H1 (cell line): ENCODE measurements at regions not wholly inside any gene's neighbourhood (a gene's known extent, or its start where the extent isn't known, plus 50 kb on each side); places are given as distances from the start of the nearest gene placed in this dataset.

Experiments
- CTCF ChIA-PET: fragments of 300-600 bp; sonication (Branson Sonifier 250); formaldehyde crosslinking; loops from one replicate; lab custom pipeline; 2021; ENCODE audit not compliant: partially characterized antibody; lab: Charles Lee
- POLR2A ChIA-PET: fragments of 300-600 bp; sonication (Branson Sonifier 250); formaldehyde crosslinking; loops from one replicate; lab custom pipeline; 2021; ENCODE audit warnings: inconsistent platforms; ENCODE audit not compliant: partially characterized antibody; lab: Charles Lee
- DNase-seq, 2 experiments: peaks; one replicate each; pipeline versions ENCODE4 v3.0.0 to v3.0.0-alpha.2; 2010 to 2022; ENCODE audit warnings: low spot score in 2 of 2, low read depth in 1 of 2, mixed read lengths in 1 of 2
- FAIRE-seq: peaks from 2 replicates; lab custom pipeline; 2011; peaks lifted over from hg19 to GRCh38; lab: Jason Lieb, UNC
- H2AFZ ChIP-seq: 2 replicates; pipeline ENCODE4 v1.8.1; 2012; ENCODE audit warnings: low read length, inconsistent platforms
- H2AK5ac ChIP-seq: 2 replicates; pipeline ENCODE4 v1.6.1; 2013; ENCODE audit warnings: low read depth, low read length
- H2BK120ac ChIP-seq: replicated peaks from 2 replicates; pipeline ENCODE3; 2013; ENCODE audit warnings: low read depth, low read length, inconsistent platforms
- H2BK12ac ChIP-seq: 2 replicates; pipeline ENCODE4 v1.6.1; 2013; ENCODE audit warnings: low read depth, low read length
- H2BK15ac ChIP-seq: 2 replicates; pipeline ENCODE4 v1.6.1; 2013; ENCODE audit warnings: low read length
- H2BK20ac ChIP-seq: 2 replicates; pipeline ENCODE4 v1.6.1; 2013; ENCODE audit warnings: low read length
- H2BK5ac ChIP-seq: 2 replicates; pipeline ENCODE4 v1.6.1; 2013; ENCODE audit warnings: low read depth, low read length
- H3K14ac ChIP-seq: 2 replicates; pipeline ENCODE4 v1.6.1; 2013; ENCODE audit warnings: inconsistent platforms; ENCODE audit not compliant: insufficient read length
- H3K18ac ChIP-seq: 2 replicates; pipeline ENCODE4 v1.6.1; 2013; ENCODE audit warnings: low read length; ENCODE audit errors: extremely low read depth
- H3K23ac ChIP-seq: 2 replicates; pipeline ENCODE4 v1.6.1; 2013; ENCODE audit warnings: inconsistent platforms; ENCODE audit not compliant: insufficient read length
- H3K23me2 ChIP-seq: 2 replicates; pipeline ENCODE4 v1.6.1; 2013; ENCODE audit warnings: low read depth, low read length
- H3K27ac ChIP-seq: 2 replicates; pipeline ENCODE4 v1.6.1; 2011; ENCODE audit warnings: low read depth, low read length, inconsistent platforms
- H3K27me3 ChIP-seq, 4 experiments: replicated peaks in 1 of 4; 1 replicate in 1 of 4; 2 replicates in 3 of 4; pipeline versions ENCODE4 v1.6.1 to v1.8.1; 2011 to 2013; ENCODE audit warnings: low read length in 3 of 4, mild to moderate bottlenecking in 3 of 4, inconsistent platforms in 2 of 4, mixed read lengths in 2 of 4, moderate library complexity in 1 of 4; ENCODE audit not compliant: control insufficient read depth in 3 of 4, insufficient read depth in 3 of 4; ENCODE audit errors: extremely low read depth in 1 of 4
- H3K36me3 ChIP-seq, 4 experiments: 2 replicates each; pipeline versions ENCODE4 v1.6.1 to v1.8.1; 2011 to 2013; ENCODE audit warnings: mild to moderate bottlenecking in 4 of 4, low read length in 3 of 4, moderate library complexity in 2 of 4, control low read depth in 1 of 4, inconsistent platforms in 1 of 4; ENCODE audit not compliant: insufficient read depth in 4 of 4, control insufficient read depth in 2 of 4
- H3K4ac ChIP-seq: replicated peaks from 2 replicates; pipeline ENCODE3; 2013; ENCODE audit warnings: low read length, low read depth, mixed read lengths, inconsistent platforms; ENCODE audit not compliant: insufficient read length
- H3K4me1 ChIP-seq, 4 experiments: replicated peaks in 1 of 4; 1 replicate in 1 of 4; 2 replicates in 3 of 4; pipeline versions ENCODE4 v1.6.1 to v1.8.1; 2011 to 2013; ENCODE audit warnings: low read length in 3 of 4, inconsistent platforms in 2 of 4, mixed read lengths in 1 of 4; ENCODE audit not compliant: insufficient read depth in 4 of 4, control insufficient read depth in 3 of 4
- H3K4me2 ChIP-seq, 2 experiments: 2 replicates each; pipeline versions ENCODE4 v1.6.1 to v1.8.1; 2011 to 2013; ENCODE audit warnings: low read depth in 2 of 2, low read length in 2 of 2, control low read depth in 1 of 2, inconsistent platforms in 1 of 2, mild to moderate bottlenecking in 1 of 2; ENCODE audit not compliant: insufficient read depth in 1 of 2
- H3K4me3 ChIP-seq, 4 experiments: fragments of 200-600, 300-600 bp in 1 of 4; sonication (generic), shearing (Covaris generic), sonication (Bioruptor Twin) in 1 of 4; 2 replicates each; pipeline versions ENCODE4 v1.5.1 to v1.8.1; 2011 to 2016; ENCODE audit warnings: low read length in 4 of 4, low read depth in 3 of 4, control low read depth in 2 of 4, inconsistent platforms in 2 of 4, mild to moderate bottlenecking in 2 of 4, mixed read lengths in 1 of 4, moderate library complexity in 1 of 4; ENCODE audit not compliant: insufficient read depth in 2 of 4; ENCODE audit errors: extremely low read depth in 1 of 4
- H3K56ac ChIP-seq: replicated peaks from 2 replicates; pipeline ENCODE3; 2013; ENCODE audit warnings: low read depth, mild to moderate bottlenecking, mixed read lengths, low read length, inconsistent platforms; ENCODE audit not compliant: insufficient read length
- H3K79me1 ChIP-seq: 2 replicates; pipeline ENCODE4 v1.6.1; 2013; ENCODE audit warnings: low read depth, low read length, control low read depth
- H3K79me2 ChIP-seq, 2 experiments: 2 replicates each; pipeline versions ENCODE4 v1.6.1 to v1.8.1; 2012 to 2013; ENCODE audit warnings: low read length in 2 of 2, mild to moderate bottlenecking in 2 of 2, inconsistent platforms in 1 of 2; ENCODE audit not compliant: insufficient read depth in 2 of 2, control insufficient read depth in 1 of 2
- H3K9ac ChIP-seq, 4 experiments: replicated peaks in 1 of 4; 1 replicate in 1 of 4; 2 replicates in 3 of 4; pipeline versions ENCODE4 v1.6.1 to v1.8.1; 2011 to 2013; ENCODE audit warnings: low read depth in 3 of 4, low read length in 3 of 4, control low read depth in 2 of 4, mild to moderate bottlenecking in 2 of 4, moderate library complexity in 2 of 4, inconsistent platforms in 1 of 4; ENCODE audit errors: extremely low read depth in 1 of 4
- H3K9me3 ChIP-seq, 2 experiments: 2 replicates each; pipeline versions ENCODE4 v1.6.1 to v1.8.1; 2012 to 2013; ENCODE audit warnings: mild to moderate bottlenecking in 2 of 2, moderate library complexity in 2 of 2, control low read depth in 1 of 2, inconsistent platforms in 1 of 2, low read depth in 1 of 2, low read length in 1 of 2, mixed read lengths in 1 of 2; ENCODE audit not compliant: insufficient read depth in 2 of 2
- H4K20me1 ChIP-seq, 2 experiments: replicated peaks in 1 of 2; 2 replicates each; pipeline versions ENCODE3 to v1.8.1; 2011 to 2013; ENCODE audit warnings: inconsistent platforms in 2 of 2, low read length in 2 of 2, mild to moderate bottlenecking in 1 of 2; ENCODE audit not compliant: insufficient read depth in 2 of 2, control insufficient read depth in 1 of 2
- H4K5ac ChIP-seq: 2 replicates; pipeline ENCODE4 v1.6.1; 2013; ENCODE audit warnings: low read length, low read depth, mixed read lengths, inconsistent platforms; ENCODE audit not compliant: insufficient read length
- H4K8ac ChIP-seq: 2 replicates; pipeline ENCODE4 v1.8.0; 2013; ENCODE audit warnings: mild to moderate bottlenecking, moderate library complexity, low read length, inconsistent platforms; ENCODE audit not compliant: insufficient read depth; ENCODE audit errors: extremely low read depth
- H4K91ac ChIP-seq: replicated peaks from 2 replicates; pipeline ENCODE3; 2013; ENCODE audit warnings: low read length, mixed read lengths, inconsistent platforms; ENCODE audit not compliant: insufficient read length
- ASH2L ChIP-seq: fragments of 200-600, 300-600 bp; sonication (generic); IDR thresholded peaks from one replicate; pipeline ENCODE4 v1.7.1; 2017; ENCODE audit warnings: low read length
- BRCA1 ChIP-seq: IDR thresholded peaks from 2 replicates; pipeline ENCODE4 v1.6.1; 2012; ENCODE audit warnings: low read depth, low read length, improper control_type of control experiment
- CHD2 ChIP-seq: IDR thresholded peaks from 2 replicates; pipeline ENCODE4 v1.6.1; 2012; ENCODE audit warnings: low read length, improper control_type of control experiment
- JUND ChIP-seq: IDR thresholded peaks from 2 replicates; pipeline ENCODE4 v1.6.1; 2011; ENCODE audit warnings: mild to moderate bottlenecking, improper control_type of control experiment, low read length
- KDM1A ChIP-seq: fragments of 200-600, 300-600 bp; sonication (generic); IDR thresholded peaks from 2 replicates; pipeline ENCODE4 v1.7.1; 2016; ENCODE audit warnings: mild to moderate bottlenecking, low read length, borderline replicate concordance
- POLR2AphosphoS5 ChIP-seq: IDR thresholded peaks from 2 replicates; pipeline ENCODE4 v1.6.1; 2011; ENCODE audit warnings: low read depth, low read length
- RAD21 ChIP-seq, 2 experiments: IDR thresholded peaks in 1 of 2; conservative IDR thresholded peaks in 1 of 2; 2 replicates each; pipeline ENCODE4 v1.6.1; 2011; ENCODE audit warnings: low read depth in 2 of 2, low read length in 2 of 2, improper control_type of control experiment in 1 of 2, inconsistent platforms in 1 of 2, mild to moderate bottlenecking in 1 of 2, moderate library complexity in 1 of 2
- SIRT6 ChIP-seq: IDR thresholded peaks from one replicate; pipeline ENCODE4 v1.7.1; 2012; ENCODE audit warnings: low read length, inconsistent platforms
- YY1 ChIP-seq: IDR thresholded peaks from 2 replicates; pipeline ENCODE4 v1.6.1; 2011; ENCODE audit warnings: low read depth, mild to moderate bottlenecking, low read length
- ZNF274 ChIP-seq: IDR thresholded peaks from 2 replicates; pipeline ENCODE4 v1.7.0; 2012; ENCODE audit warnings: low read length, borderline replicate concordance; ENCODE audit errors: extremely low read depth
- WGBS, 2 experiments: shearing (Covaris generic) in 1 of 2; methylation state at CpG; one replicate each; pipeline versions ENCODE4 v1.1.6 to v1.1.7; 2013 to 2015; ENCODE audit warnings: low lambda C conversion rate in 2 of 2, mixed read lengths in 2 of 2, inconsistent platforms in 1 of 2, low coverage in 1 of 2, missing lambda C conversion rate in 1 of 2; ENCODE audit not compliant: insufficient replicate concordance in 2 of 2, insufficient coverage in 1 of 2, insufficient read length in 1 of 2; ENCODE audit errors: extremely low coverage in 1 of 2, missing lambda C conversion rate in 1 of 2; 5-methylcytosine and 5-hydroxymethylcytosine counted together

- Histone ChIP-seq H2BK12ac (no peak overlapping the region), H4K5ac (no peak overlapping the region), H2BK20ac (no peak overlapping the region), H4K8ac (no peak overlapping the region), H2BK15ac (no peak overlapping the region), H3K79me2 (no peaks in the 10 kb centered on the region), H3K4me2 (no peak overlapping the region), H2BK120ac (no peak overlapping the region), H3K23me2 (peaks cover 1% of the 10 kb centered on the region; the same call in 1 of the 2 replicates), H3K4me3 (no peak overlapping the region), H4K91ac (no peak overlapping the region), H3K23ac (no peak overlapping the region), H3K27ac (no peak overlapping the region), H3K79me1 (no peaks in the 10 kb centered on the region), H3K36me3 (no peaks in the 10 kb centered on the region), H3K9me3 (no peaks in the 10 kb centered on the region; a peak in 1 of 4 replicates), H2AFZ (no peak overlapping the region), H4K20me1 (no peaks in the 10 kb centered on the region), H3K18ac (no peak overlapping the region), H2AK5ac (no peak overlapping the region), H2BK5ac (no peak overlapping the region), H3K4ac (no peak overlapping the region), H3K4me1 (no peaks in the 10 kb centered on the region; a peak in 2 of 7 replicates), H3K9ac (no peak overlapping the region), H3K56ac (no peak overlapping the region), H3K27me3 (no peaks in the 10 kb centered on the region), H3K14ac (no peak overlapping the region)
- DNase-seq = no peak
- ChIA-PET CTCF (no interaction called here), POLR2A (no interaction called here)
- no peak for FAIRE-seq
- 85% methylated on average over 17 of the region's 17 CpGs; no CpG with 5 or more reads in 1 of the 2 experiments for WGBS, 2 experiments
- TF ChIP-seq JUND = no peak
- TF ChIP-seq KDM1A = no peak
- TF ChIP-seq SIRT6 = no peak
- no peak for TF ChIP-seq BRCA1
- TF ChIP-seq POLR2AphosphoS5 = no peak
- no peak for TF ChIP-seq ASH2L
- TF ChIP-seq ZNF274 = no peak
- TF ChIP-seq CHD2 = no peak
- TF ChIP-seq YY1 = no peak
- no peak for TF ChIP-seq RAD21 (IDR thresholded peaks at IDR 0.05 in 1 of 2, conservative IDR thresholded peaks at IDR 0.05 in 1 of 2; ENCODE audit: low read depth in 2 of 2, low read length in 2 of 2)
Observed at GRCh38 chr17:34776456-34777443, 184.5 kb downstream of the CCT6B start.
